Neural cell (in vitro differentiated cells): ENCODE measurements at regions not wholly inside any gene's neighbourhood (a gene's known extent, or its start where the extent isn't known, plus 50 kb on each side); places are given as distances from the start of the nearest gene placed in this dataset.

Experiments used
- H2AFZ ChIP-seq: fragments of 200-600, 300-800 bp; sonication (generic), shearing (Covaris generic); 2 replicates; pipeline ENCODE4 v1.6.0; 2014; ENCODE audit warnings: low read depth, mild to moderate bottlenecking, antibody characterized with exemption, low read length, moderate library complexity
- H3F3A ChIP-seq: fragments of 200-600 bp; shearing (Covaris generic); 2 replicates; pipeline ENCODE4 v1.6.1; 2016; ENCODE audit warnings: mild to moderate bottlenecking, moderate library complexity, mixed read lengths, antibody characterized with exemption, low read length; ENCODE audit not compliant: insufficient read depth, poor library complexity, severe bottlenecking
- H3K27ac ChIP-seq: fragments of 200-600, 300-800 bp; sonication (generic), shearing (Covaris generic); 2 replicates; pipeline ENCODE4 v1.5.1; 2014; ENCODE audit warnings: mild to moderate bottlenecking, low read length, moderate library complexity
- H3K27me3 ChIP-seq: fragments of 300-800, 200-600 bp; sonication (generic), shearing (Covaris generic); 2 replicates; pipeline ENCODE4 v1.6.0; 2014; ENCODE audit warnings: mild to moderate bottlenecking, low read depth, low read length, moderate library complexity; ENCODE audit not compliant: insufficient read depth
- H3K36me3 ChIP-seq: fragments of 300-800, 200-600 bp; sonication (generic), shearing (Covaris generic); 2 replicates; pipeline ENCODE4 v1.5.1; 2014; ENCODE audit warnings: mild to moderate bottlenecking, antibody characterized with exemption, low read length, moderate library complexity; ENCODE audit not compliant: insufficient read depth
- H3K4me2 ChIP-seq: fragments of 300-800, 200-600 bp; sonication (generic), shearing (Covaris generic); 2 replicates; pipeline ENCODE4 v1.6.0; 2014; ENCODE audit warnings: mild to moderate bottlenecking, low read length
- H3K4me3 ChIP-seq: fragments of 300-800, 200-600 bp; sonication (generic), shearing (Covaris generic); 2 replicates; pipeline ENCODE4 v1.5.1; 2014; ENCODE audit warnings: mild to moderate bottlenecking, low read length, moderate library complexity
- H3K79me2 ChIP-seq: fragments of 200-600 bp; shearing (Covaris generic); replicated peaks from 2 replicates; pipeline ENCODE4 v1.6.0; 2014; ENCODE audit warnings: mild to moderate bottlenecking, low read length, moderate library complexity; ENCODE audit not compliant: insufficient read depth
- H3K9ac ChIP-seq: fragments of 300-800, 200-600 bp; sonication (generic), shearing (Covaris generic); 2 replicates; pipeline ENCODE4 v1.6.1; 2016; ENCODE audit warnings: mild to moderate bottlenecking, low read length, mixed read lengths
- H3K9me2 ChIP-seq: fragments of 200-600 bp; shearing (Covaris generic); 2 replicates; pipeline ENCODE4 v1.6.1; 2016; ENCODE audit warnings: mild to moderate bottlenecking, low read length, mixed read lengths; ENCODE audit not compliant: insufficient read depth
- H3K9me3 ChIP-seq: fragments of 200-600, 300-800 bp; sonication (generic), shearing (Covaris generic); 2 replicates; pipeline ENCODE4 v1.6.1; 2016; ENCODE audit warnings: mild to moderate bottlenecking, mixed run types, low read length, moderate library complexity, mixed read lengths
- H4K20me1 ChIP-seq: fragments of 200-600 bp; shearing (Covaris generic); 2 replicates; pipeline ENCODE4 v1.6.1; 2016; ENCODE audit warnings: mild to moderate bottlenecking, mixed run types; ENCODE audit not compliant: insufficient read depth
- CTCF ChIP-seq: fragments of 450-650 bp; IDR thresholded peaks from 2 replicates; pipeline ENCODE4 v1.5.1; 2014; ENCODE audit warnings: antibody characterized with exemption, mild to moderate bottlenecking, moderate library complexity; ENCODE audit not compliant: poor library complexity, severe bottlenecking
- EP300 ChIP-seq: fragments of 450-650 bp; conservative IDR thresholded peaks from 2 replicates; pipeline ENCODE4 v1.6.1; 2014; ENCODE audit warnings: antibody characterized with exemption, mild to moderate bottlenecking, moderate library complexity; ENCODE audit not compliant: poor library complexity, severe bottlenecking
- EZH2 ChIP-seq: fragments of 200-600, 300-800 bp; shearing (Covaris generic), sonication (generic); IDR thresholded peaks from 2 replicates; pipeline ENCODE4 v1.6.1; 2014; ENCODE audit warnings: antibody characterized with exemption, low read length, borderline replicate concordance, mild to moderate bottlenecking; ENCODE audit not compliant: insufficient read depth, poor library complexity, severe bottlenecking
- MXI1 ChIP-seq: fragments of 450-650 bp; conservative IDR thresholded peaks from 2 replicates; pipeline ENCODE4 v1.6.1; 2014; ENCODE audit warnings: antibody characterized with exemption, mild to moderate bottlenecking; ENCODE audit not compliant: poor library complexity, severe bottlenecking
- POLR2AphosphoS5 ChIP-seq: IDR thresholded peaks from 2 replicates; pipeline ENCODE4 v1.6.1; 2012
- RAD21 ChIP-seq: fragments of 450-650 bp; conservative IDR thresholded peaks from 2 replicates; pipeline ENCODE4 v1.6.1; 2014; ENCODE audit warnings: antibody characterized with exemption, mild to moderate bottlenecking, moderate library complexity
- REST ChIP-seq: IDR thresholded peaks from 2 replicates; pipeline ENCODE4 v1.6.1; 2012; ENCODE audit warnings: borderline replicate concordance
- SMC3 ChIP-seq: fragments of 450-650 bp; conservative IDR thresholded peaks from 2 replicates; pipeline ENCODE4 v1.6.1; 2014; ENCODE audit warnings: antibody characterized with exemption, mild to moderate bottlenecking, moderate library complexity; ENCODE audit not compliant: poor library complexity
- TAF1 ChIP-seq: IDR thresholded peaks from 2 replicates; pipeline ENCODE4 v1.6.1; 2012; ENCODE audit warnings: low read depth

- Histone ChIP-seq H3K9me2 (no peaks in the 10 kb centered on the region), H3F3A (no peaks in the 10 kb centered on the region), H2AFZ (no peak overlapping the region), H3K9ac (no peak overlapping the region), H3K9me3 (no peaks in the 10 kb centered on the region), H3K36me3 (no peaks in the 10 kb centered on the region), H3K79me2 (no peaks in the 10 kb centered on the region), H4K20me1 (no peaks in the 10 kb centered on the region), H3K4me3 (no peak overlapping the region), H3K27ac (no peak overlapping the region), H3K4me2 (no peak overlapping the region), H3K27me3 (no peaks in the 10 kb centered on the region)
- no peak for TF ChIP-seq TAF1
- TF ChIP-seq MXI1, result no peak
- TF ChIP-seq REST, result no peak
- no peak for TF ChIP-seq SMC3
- no peak for TF ChIP-seq RAD21
- no peak for TF ChIP-seq EZH2
- no peak for TF ChIP-seq POLR2AphosphoS5
- no peak for TF ChIP-seq CTCF
- TF ChIP-seq EP300, result no peak
These were observed 220.6 kb upstream of the CPXCR1 start for GRCh38 chrX:88526385-88526784.

GRCh38 chrX:88558421-88558820 lies 188.6 kb upstream of the CPXCR1 start:
- no peak for TF ChIP-seq EZH2
- TF ChIP-seq RAD21, result no peak
- no peak for TF ChIP-seq POLR2AphosphoS5
- TF ChIP-seq EP300, result no peak
- TF ChIP-seq MXI1, result no peak
- no peak for TF ChIP-seq TAF1
- TF ChIP-seq CTCF, result no peak
- TF ChIP-seq REST, result no peak
- TF ChIP-seq SMC3, result no peak
- Histone ChIP-seq H3K9me2 (no peaks in the 10 kb centered on the region), H3K4me3 (no peak overlapping the region), H3K36me3 (no peaks in the 10 kb centered on the region), H3K4me2 (no peak overlapping the region), H3K79me2 (no peaks in the 10 kb centered on the region), H3K27ac (no peak overlapping the region), H3F3A (no peaks in the 10 kb centered on the region), H3K9ac (no peak overlapping the region), H3K9me3 (no peaks in the 10 kb centered on the region), H2AFZ (no peak overlapping the region), H4K20me1 (no peaks in the 10 kb centered on the region), H3K27me3 (no peaks in the 10 kb centered on the region)
